OCI-LY7 (cell line): ENCODE measurements at regions not wholly inside any gene's neighbourhood (a gene's known extent, or its start where the extent isn't known, plus 50 kb on each side); places are given as distances from the start of the nearest gene placed in this dataset.

ENCODE experiments used
- CTCF ChIP-seq: fragments of 200-600 bp; sonication (generic); conservative IDR thresholded peaks from 2 replicates; pipeline ENCODE4 v1.5.1; 2014; ENCODE audit warnings: mild to moderate bottlenecking, antibody characterized with exemption, low read length, moderate library complexity, mixed read lengths
- EZH2phosphoT487 ChIP-seq: fragments of 200-600 bp; sonication (generic); IDR thresholded peaks from 2 replicates; pipeline ENCODE4 v1.6.1; 2018; ENCODE audit warnings: low read depth, borderline replicate concordance, mild to moderate bottlenecking, mixed run types, antibody characterized with exemption, low read length, moderate library complexity, mixed read lengths

GRCh38 chr19:29113838-29114237, 99.1 kb downstream of the UQCRFS1 start:
- TF ChIP-seq CTCF (no peak), EZH2phosphoT487 (no peak)
